ENCODE measurements at regions not wholly inside any gene's neighbourhood (a gene's known extent, or its start where the extent isn't known, plus 50 kb on each side); places are given as distances from the start of the nearest gene placed in this dataset.

DNA sequence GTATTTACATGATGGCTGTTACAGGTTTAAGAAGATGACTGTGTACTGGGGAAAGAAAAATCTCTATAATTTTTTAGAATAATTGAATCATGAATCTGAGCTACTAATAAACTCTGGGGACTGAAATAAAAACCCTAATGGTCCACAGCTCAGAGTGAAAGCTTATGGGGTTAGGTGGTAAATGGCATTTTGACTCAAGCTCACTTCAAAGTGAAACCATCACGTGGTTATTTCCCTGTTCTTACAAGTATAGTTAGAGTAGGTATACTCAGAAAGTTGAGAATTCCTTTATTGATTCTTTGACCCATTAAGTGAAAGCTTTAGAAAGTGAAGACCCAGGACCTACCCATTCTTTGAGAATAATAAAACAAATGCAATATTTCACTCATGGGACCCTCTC, 626.2 kb upstream of the SETBP1 start:
- Histone ChIP-seq H3K4me1 (ENCODE audit: control insufficient read depth, extremely low read depth, insufficient read depth, low read length) (no peaks in the 10 kb centered on the region), H4K20me1 (ENCODE audit: control insufficient read depth, extremely low read depth, insufficient read depth, low read length) (no peaks in the 10 kb centered on the region), H3K36me3 (ENCODE audit: control insufficient read depth in 2 of 2, extremely low read depth in 1 of 2, insufficient read depth in 2 of 2, low read length in 2 of 2) (no peaks in the 10 kb centered on the region), H3K79me2 (ENCODE audit: control insufficient read depth, insufficient read depth, low read length) (no peaks in the 10 kb centered on the region), H3K9me3 (ENCODE audit: control insufficient read depth, low read depth, low read length) (no peaks in the 10 kb centered on the region), H3K4me2 (ENCODE audit: control insufficient read depth, extremely low read depth, insufficient read depth, low read depth, low read length) (no peak overlapping the region), H3K9ac (ENCODE audit: control insufficient read depth, extremely low read depth, insufficient read depth, low read length) (no peak overlapping the region), H3K27me3 (ENCODE audit: control insufficient read depth, extremely low read depth, insufficient read depth, low read length) (no peaks in the 10 kb centered on the region), H3K9me1 (ENCODE audit: control insufficient read depth, extremely low read depth, insufficient read depth, low read length) (no peaks in the 10 kb centered on the region), H3K27ac (ENCODE audit: control insufficient read depth, insufficient read depth, low read length) (no peak overlapping the region), H3K4me3 (ENCODE audit: control insufficient read depth in 2 of 3, extremely low read depth in 1 of 3, insufficient read depth in 2 of 3, low read depth in 1 of 3, low read length in 3 of 3) (no peak overlapping the region), H2AFZ (ENCODE audit: control insufficient read depth, low read length) (no peak overlapping the region)
- dilution Hi-C loops (cut with MboI; ENCODE audit: extremely low pct_ligation_motif_present, low sequenced_read_pairs) = no loop called here
- DNase-seq (ENCODE audit: low read depth, low spot score) (no peak), FAIRE-seq (no peak)
- TF ChIP-seq, protein P1, sequence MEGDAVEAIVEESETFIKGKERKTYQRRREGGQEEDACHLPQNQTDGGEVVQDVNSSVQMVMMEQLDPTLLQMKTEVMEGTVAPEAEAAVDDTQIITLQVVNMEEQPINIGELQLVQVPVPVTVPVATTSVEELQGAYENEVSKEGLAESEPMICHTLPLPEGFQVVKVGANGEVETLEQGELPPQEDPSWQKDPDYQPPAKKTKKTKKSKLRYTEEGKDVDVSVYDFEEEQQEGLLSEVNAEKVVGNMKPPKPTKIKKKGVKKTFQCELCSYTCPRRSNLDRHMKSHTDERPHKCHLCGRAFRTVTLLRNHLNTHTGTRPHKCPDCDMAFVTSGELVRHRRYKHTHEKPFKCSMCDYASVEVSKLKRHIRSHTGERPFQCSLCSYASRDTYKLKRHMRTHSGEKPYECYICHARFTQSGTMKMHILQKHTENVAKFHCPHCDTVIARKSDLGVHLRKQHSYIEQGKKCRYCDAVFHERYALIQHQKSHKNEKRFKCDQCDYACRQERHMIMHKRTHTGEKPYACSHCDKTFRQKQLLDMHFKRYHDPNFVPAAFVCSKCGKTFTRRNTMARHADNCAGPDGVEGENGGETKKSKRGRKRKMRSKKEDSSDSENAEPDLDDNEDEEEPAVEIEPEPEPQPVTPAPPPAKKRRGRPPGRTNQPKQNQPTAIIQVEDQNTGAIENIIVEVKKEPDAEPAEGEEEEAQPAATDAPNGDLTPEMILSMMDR (optimal IDR thresholded peaks at IDR 0.05 in 1 of 3, IDR thresholded peaks at IDR 0.05 in 1 of 3, conservative IDR thresholded peaks at IDR 0.05 in 1 of 3; ENCODE audit: extremely low read depth in 1 of 3, insufficient read depth in 2 of 3, low read length in 3 of 3) = no peak
- no peak for TF ChIP-seq EZH2 (IDR thresholded peaks at IDR 0.05; ENCODE audit: low read length)

DNA sequence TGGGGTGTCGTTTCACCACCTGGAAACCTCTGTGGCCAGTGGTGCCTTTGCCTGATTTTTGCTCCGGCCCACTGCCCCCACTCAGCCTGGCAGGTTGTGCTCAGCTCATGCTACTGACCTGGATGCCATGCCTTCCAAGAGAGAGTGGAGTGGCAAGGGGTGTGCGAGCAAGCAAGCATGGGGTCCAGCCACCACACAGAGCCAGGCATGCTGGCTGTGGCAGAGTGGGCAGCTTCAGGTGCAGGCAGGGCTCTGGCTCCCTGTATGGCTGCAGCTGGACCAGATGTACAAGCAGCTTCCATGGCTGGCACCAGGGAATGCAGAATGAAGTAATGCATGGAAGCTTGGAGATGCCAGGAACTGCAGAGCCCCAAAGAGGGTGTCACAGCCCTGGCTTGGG, 620.5 kb upstream of the SETBP1 start:
- no peak overlapping the region for H3K27ac ChIP-seq (ENCODE audit: control insufficient read depth, insufficient read depth, low read length)
- TF ChIP-seq, protein P1 (optimal IDR thresholded peaks at IDR 0.05 in 1 of 3, IDR thresholded peaks at IDR 0.05 in 1 of 3, conservative IDR thresholded peaks at IDR 0.05 in 1 of 3; ENCODE audit: extremely low read depth in 1 of 3, insufficient read depth in 2 of 3, low read length in 3 of 3) = no peak
- TF ChIP-seq EZH2 (IDR thresholded peaks at IDR 0.05; ENCODE audit: low read length) = no peak
- no peaks in the 10 kb centered on the region for H3K79me2 ChIP-seq (ENCODE audit: control insufficient read depth, insufficient read depth, low read length)
- no peaks in the 10 kb centered on the region for H4K20me1 ChIP-seq (ENCODE audit: control insufficient read depth, extremely low read depth, insufficient read depth, low read length)
- H3K9me1 ChIP-seq (ENCODE audit: control insufficient read depth, extremely low read depth, insufficient read depth, low read length) = no peaks in the 10 kb centered on the region
- FAIRE-seq (no peak), DNase-seq (ENCODE audit: low read depth, low spot score) (no peak)
- no peak overlapping the region for H3K9ac ChIP-seq (ENCODE audit: control insufficient read depth, extremely low read depth, insufficient read depth, low read length)
- no peaks in the 10 kb centered on the region for H3K9me3 ChIP-seq (ENCODE audit: control insufficient read depth, low read depth, low read length)
- no peaks in the 10 kb centered on the region for H3K36me3 ChIP-seq (ENCODE audit: control insufficient read depth in 2 of 2, extremely low read depth in 1 of 2, insufficient read depth in 2 of 2, low read length in 2 of 2)
- H3K4me1 ChIP-seq (ENCODE audit: control insufficient read depth, extremely low read depth, insufficient read depth, low read length) = no peaks in the 10 kb centered on the region
- H3K4me2 ChIP-seq (ENCODE audit: control insufficient read depth, extremely low read depth, insufficient read depth, low read depth, low read length) = no peak overlapping the region
- H2AFZ ChIP-seq (ENCODE audit: control insufficient read depth, low read length) = no peak overlapping the region
- H3K27me3 ChIP-seq (ENCODE audit: control insufficient read depth, extremely low read depth, insufficient read depth, low read length) = no peaks in the 10 kb centered on the region
- dilution Hi-C loops (cut with MboI; ENCODE audit: extremely low pct_ligation_motif_present, low sequenced_read_pairs) = no loop called here
- no peak overlapping the region for H3K4me3 ChIP-seq (ENCODE audit: control insufficient read depth in 2 of 3, extremely low read depth in 1 of 3, insufficient read depth in 2 of 3, low read depth in 1 of 3, low read length in 3 of 3)

All from keratinocyte (primary cell).